ENCODE measurements at regions not wholly inside any gene's neighbourhood (a gene's known extent, or its start where the extent isn't known, plus 50 kb on each side); places are given as distances from the start of the nearest gene placed in this dataset.

GRCh38 chr16:74199842-74200124 is 96.8 kb upstream of the PSMD7 start:
- Mint-ChIP-seq H3K27ac (no peak overlapping the region), H3K4me1 (no peaks in the 10 kb centered on the region), H3K9me3 (no peaks in the 10 kb centered on the region), H3K36me3 (no peaks in the 10 kb centered on the region), H3K27me3 (peaks cover 2% of the 10 kb centered on the region), H3K4me3 (no peak overlapping the region)
- ATAC-seq (ENCODE audit: low read depth) = no peak
- POLR2A ChIA-PET = no interaction called here
- DNase-seq = no peak

GRCh38 chr16:74199066-74199841 is 97.4 kb upstream of the PSMD7 start:
- Mint-ChIP-seq H3K36me3 (no peaks in the 10 kb centered on the region), H3K9me3 (no peaks in the 10 kb centered on the region), H3K27me3 (peaks cover 2% of the 10 kb centered on the region), H3K27ac (no peak overlapping the region), H3K4me3 (no peak overlapping the region), H3K4me1 (no peaks in the 10 kb centered on the region)
- POLR2A ChIA-PET = no interaction called here
- ATAC-seq (ENCODE audit: low read depth) (no peak), DNase-seq (no peak)

- H3K9me3 Mint-ChIP-seq = no peaks in the 10 kb centered on the region
- H3K36me3 Mint-ChIP-seq = no peaks in the 10 kb centered on the region
- H3K27me3 Mint-ChIP-seq = peaks cover 4% of the 10 kb centered on the region
- no peak overlapping the region for H3K27ac Mint-ChIP-seq
- no peaks in the 10 kb centered on the region for H3K4me1 Mint-ChIP-seq
- DNase-seq (no peak), ATAC-seq (ENCODE audit: low read depth) (no peak)
- POLR2A ChIA-PET = no interaction called here
- H3K4me3 Mint-ChIP-seq = no peak overlapping the region
These were observed 104.3 kb upstream of the PSMD7 start for GRCh38 chr16:74192281-74192797.

GRCh38 chr16:74190292-74190691 is 106.3 kb upstream of the PSMD7 start:
- Mint-ChIP-seq H3K4me1 (no peaks in the 10 kb centered on the region), H3K27ac (no peak overlapping the region), H3K36me3 (no peaks in the 10 kb centered on the region), H3K9me3 (peaks cover 2% of the 10 kb centered on the region), H3K4me3 (no peak overlapping the region), H3K27me3 (peaks cover 2% of the 10 kb centered on the region)
- ATAC-seq (ENCODE audit: low read depth) (no peak), DNase-seq (no peak)
- POLR2A ChIA-PET = no interaction called here

- Mint-ChIP-seq H3K36me3 (no peaks in the 10 kb centered on the region), H3K4me1 (no peaks in the 10 kb centered on the region), H3K27me3 (peaks cover 2% of the 10 kb centered on the region), H3K4me3 (no peak overlapping the region), H3K27ac (no peak overlapping the region), H3K9me3 (peaks cover 2% of the 10 kb centered on the region)
- ATAC-seq (ENCODE audit: low read depth) = no peak
- no peak for DNase-seq
- POLR2A ChIA-PET = no interaction called here
These were observed 107.8 kb upstream of the PSMD7 start for GRCh38 chr16:74188856-74189255.

GRCh38 chr16:74186561-74186971 is 110.0 kb upstream of the PSMD7 start:
- POLR2A ChIA-PET = no interaction called here
- no peak for ATAC-seq (ENCODE audit: low read depth)
- Mint-ChIP-seq H3K4me1 (no peaks in the 10 kb centered on the region), H3K36me3 (no peaks in the 10 kb centered on the region), H3K9me3 (peaks cover 10% of the 10 kb centered on the region), H3K27me3 (peaks cover 2% of the 10 kb centered on the region), H3K4me3 (no peak overlapping the region), H3K27ac (no peak overlapping the region)
- no peak for DNase-seq

- H3K4me3 Mint-ChIP-seq = no peak overlapping the region
- POLR2A ChIA-PET = no interaction called here
These were observed 111.8 kb upstream of the PSMD7 start for GRCh38 chr16:74184839-74185238.

GRCh38 chr16:74183601-74184360 is 112.8 kb upstream of the PSMD7 start:
- no peak for DNase-seq
- Mint-ChIP-seq H3K36me3 (no peaks in the 10 kb centered on the region), H3K4me3 (no peak overlapping the region), H3K9me3 (peaks cover 11% of the 10 kb centered on the region), H3K4me1 (no peaks in the 10 kb centered on the region), H3K27me3 (peaks cover 2% of the 10 kb centered on the region), H3K27ac (no peak overlapping the region)
- POLR2A ChIA-PET = no interaction called here
- no peak for ATAC-seq (ENCODE audit: low read depth)

More at GRCh38 chr16:74184839-74185238, 111.8 kb upstream of the PSMD7 start:
- H3K27ac Mint-ChIP-seq = no peak overlapping the region
- H3K36me3 Mint-ChIP-seq = no peaks in the 10 kb centered on the region
- peaks cover 11% of the 10 kb centered on the region for H3K9me3 Mint-ChIP-seq
- H3K4me1 Mint-ChIP-seq = no peaks in the 10 kb centered on the region
- no peak for ATAC-seq (ENCODE audit: low read depth)
- no peak for DNase-seq
- peaks cover 2% of the 10 kb centered on the region for H3K27me3 Mint-ChIP-seq

- ATAC-seq (ENCODE audit: low read depth) (no peak), DNase-seq (no peak)
- H3K36me3 Mint-ChIP-seq = no peaks in the 10 kb centered on the region
- H3K9me3 Mint-ChIP-seq = no peaks in the 10 kb centered on the region
- POLR2A ChIA-PET = no interaction called here
- no peaks in the 10 kb centered on the region for H3K27me3 Mint-ChIP-seq
- no peaks in the 10 kb centered on the region for H3K4me1 Mint-ChIP-seq
- H3K4me3 Mint-ChIP-seq = no peak overlapping the region
- H3K27ac Mint-ChIP-seq = no peak overlapping the region
These were observed 126.8 kb upstream of the PSMD7 start for GRCh38 chr16:74169687-74170376.

- ATAC-seq (ENCODE audit: low read depth) = no peak
- DNase-seq = no peak
- Mint-ChIP-seq H3K4me3 (no peak overlapping the region), H3K36me3 (no peaks in the 10 kb centered on the region), H3K27ac (no peak overlapping the region), H3K9me3 (no peaks in the 10 kb centered on the region), H3K27me3 (no peaks in the 10 kb centered on the region), H3K4me1 (no peaks in the 10 kb centered on the region)
- POLR2A ChIA-PET = no interaction called here
These were observed 127.5 kb upstream of the PSMD7 start for GRCh38 chr16:74169066-74169465.

GRCh38 chr16:74168445-74168844 is 128.2 kb upstream of the PSMD7 start:
- no peaks in the 10 kb centered on the region for H3K4me1 Mint-ChIP-seq
- DNase-seq (no peak), ATAC-seq (ENCODE audit: low read depth) (no peak)
- H3K36me3 Mint-ChIP-seq = no peaks in the 10 kb centered on the region
- no peak overlapping the region for H3K4me3 Mint-ChIP-seq
- H3K27me3 Mint-ChIP-seq = no peaks in the 10 kb centered on the region
- POLR2A ChIA-PET = no interaction called here
- H3K27ac Mint-ChIP-seq = no peak overlapping the region
- H3K9me3 Mint-ChIP-seq = no peaks in the 10 kb centered on the region

- no peak overlapping the region for H3K27ac Mint-ChIP-seq
- POLR2A ChIA-PET = no interaction called here
These were observed 130.2 kb upstream of the PSMD7 start for GRCh38 chr16:74166456-74166855.

GRCh38 chr16:74165566-74166080 is 131.0 kb upstream of the PSMD7 start:
- no peak overlapping the region for H3K4me3 Mint-ChIP-seq
- H3K27ac Mint-ChIP-seq = no peak overlapping the region
- ATAC-seq (ENCODE audit: low read depth) (no peak), DNase-seq (no peak)
- H3K4me1 Mint-ChIP-seq = no peaks in the 10 kb centered on the region
- H3K9me3 Mint-ChIP-seq = no peaks in the 10 kb centered on the region
- H3K27me3 Mint-ChIP-seq = no peaks in the 10 kb centered on the region
- POLR2A ChIA-PET = no interaction called here
- no peaks in the 10 kb centered on the region for H3K36me3 Mint-ChIP-seq

More at GRCh38 chr16:74166456-74166855, 130.2 kb upstream of the PSMD7 start:
- no peaks in the 10 kb centered on the region for H3K9me3 Mint-ChIP-seq
- no peak for ATAC-seq (ENCODE audit: low read depth)
- no peaks in the 10 kb centered on the region for H3K4me1 Mint-ChIP-seq
- no peak overlapping the region for H3K4me3 Mint-ChIP-seq
- DNase-seq = no peak
- H3K27me3 Mint-ChIP-seq = no peaks in the 10 kb centered on the region
- H3K36me3 Mint-ChIP-seq = no peaks in the 10 kb centered on the region

Measured in activated naive CD8-positive, alpha-beta T cell treated with anti-CD3 and anti-CD28 coated beads, Interleukin-2, amount 10 ng/mL, durations not matched to agents 7 days and 5 days (primary cell).